ENCODE measurements at regions not wholly inside any gene's neighbourhood (a gene's known extent, or its start where the extent isn't known, plus 50 kb on each side); places are given as distances from the start of the nearest gene placed in this dataset.
"Not testable (repeated sequence)": the region's sequence is repeated elsewhere in the genome, so short reads cannot be mapped to it uniquely, and the experiment has no call there.

DNA sequence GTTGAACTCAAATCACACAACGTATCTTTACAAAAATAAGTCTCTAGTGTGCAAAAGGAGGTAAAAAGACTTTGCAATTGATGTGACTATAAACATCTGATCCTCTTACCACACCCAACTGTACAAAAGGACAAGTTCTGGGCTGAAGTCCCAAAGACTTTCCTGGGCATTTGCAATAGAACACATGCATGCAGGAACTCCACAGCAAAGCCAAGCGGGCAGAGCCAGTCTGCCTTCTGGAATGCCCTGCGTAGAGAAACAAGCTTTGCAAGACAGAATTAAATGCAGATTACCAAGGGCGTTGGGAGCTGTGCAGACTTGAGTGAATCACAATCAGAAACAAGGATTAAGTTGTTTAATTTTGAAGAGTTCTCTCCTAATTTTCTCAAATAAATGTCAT lies 208.4 kb upstream of the ZNF521 start:
- Mint-ChIP-seq H3K36me3 (ENCODE audit: low read depth) (no peaks in the 10 kb centered on the region), H3K4me3 (no peak overlapping the region), H3K9me3 (no peaks in the 10 kb centered on the region), H3K4me1 (ENCODE audit: low read depth) (peaks cover 11% of the 10 kb centered on the region), H3K27ac (no peak overlapping the region), H3K27me3 (no peaks in the 10 kb centered on the region)
- intact Hi-C loops (cut with micrococcal nuclease) = no loop called here

DNA sequence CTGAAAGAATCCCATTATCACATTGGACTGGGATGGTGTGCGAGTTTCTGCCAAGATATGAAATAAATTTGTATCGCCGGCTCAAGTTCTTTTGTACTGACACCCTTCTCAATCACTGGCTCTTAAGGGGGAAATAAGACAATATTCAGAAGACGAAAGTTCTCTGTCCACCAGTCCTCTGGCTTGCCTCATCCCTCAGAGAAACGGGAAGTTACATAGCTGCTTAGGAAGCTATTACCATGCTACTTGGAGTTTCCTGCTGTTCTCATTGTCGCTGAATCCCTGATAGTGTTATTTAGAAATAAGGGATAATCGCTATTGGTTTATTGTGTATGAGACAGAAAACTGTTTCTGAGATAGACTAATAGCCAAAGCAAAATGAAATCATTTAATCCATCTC lies 205.0 kb upstream of the ZNF521 start:
- Mint-ChIP-seq H3K27me3 (no peaks in the 10 kb centered on the region), H3K4me3 (no peak overlapping the region), H3K27ac (no peak overlapping the region), H3K9me3 (no peaks in the 10 kb centered on the region), H3K4me1 (ENCODE audit: low read depth) (peaks cover 15% of the 10 kb centered on the region), H3K36me3 (ENCODE audit: low read depth) (no peaks in the 10 kb centered on the region)
- intact Hi-C loops (cut with micrococcal nuclease) = no loop called here

DNA sequence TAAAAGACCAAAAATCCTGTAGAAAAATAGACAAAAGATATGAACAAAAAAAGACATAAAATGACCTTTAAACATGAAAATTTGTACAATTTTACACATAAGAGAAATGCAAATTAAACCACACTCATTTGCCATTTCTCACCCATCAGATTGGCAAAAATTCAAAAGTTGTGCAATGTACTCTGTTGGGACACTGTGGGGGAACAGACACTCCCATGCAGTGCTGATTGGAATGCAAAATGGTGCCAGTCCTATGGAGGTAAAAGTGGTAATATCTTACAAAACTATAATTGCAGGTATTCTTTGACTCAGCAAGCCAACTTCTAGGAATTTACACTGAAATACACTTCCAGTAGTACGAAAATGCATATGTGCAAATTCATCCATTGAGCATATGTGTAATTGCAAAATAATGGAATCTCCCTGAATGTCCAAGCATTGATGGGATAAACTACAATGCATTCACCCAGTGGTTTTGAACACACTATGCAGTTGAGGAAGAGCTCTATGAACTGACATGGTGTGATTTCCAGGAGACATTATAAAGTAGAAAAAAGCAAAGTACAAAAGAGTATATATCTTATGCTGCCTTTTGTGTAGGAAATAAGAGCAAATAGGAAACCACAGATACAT lies 201.8 kb upstream of the ZNF521 start:
- H3K27me3 Mint-ChIP-seq = no peaks in the 10 kb centered on the region
- H3K9me3 Mint-ChIP-seq = peaks cover 1% of the 10 kb centered on the region
- peaks cover 15% of the 10 kb centered on the region for H3K4me1 Mint-ChIP-seq (ENCODE audit: low read depth)
- no peak overlapping the region for H3K27ac Mint-ChIP-seq
- H3K36me3 Mint-ChIP-seq (ENCODE audit: low read depth) = no peaks in the 10 kb centered on the region
- intact Hi-C loops (cut with micrococcal nuclease) = no loop called here
- no peak overlapping the region for H3K4me3 Mint-ChIP-seq

DNA sequence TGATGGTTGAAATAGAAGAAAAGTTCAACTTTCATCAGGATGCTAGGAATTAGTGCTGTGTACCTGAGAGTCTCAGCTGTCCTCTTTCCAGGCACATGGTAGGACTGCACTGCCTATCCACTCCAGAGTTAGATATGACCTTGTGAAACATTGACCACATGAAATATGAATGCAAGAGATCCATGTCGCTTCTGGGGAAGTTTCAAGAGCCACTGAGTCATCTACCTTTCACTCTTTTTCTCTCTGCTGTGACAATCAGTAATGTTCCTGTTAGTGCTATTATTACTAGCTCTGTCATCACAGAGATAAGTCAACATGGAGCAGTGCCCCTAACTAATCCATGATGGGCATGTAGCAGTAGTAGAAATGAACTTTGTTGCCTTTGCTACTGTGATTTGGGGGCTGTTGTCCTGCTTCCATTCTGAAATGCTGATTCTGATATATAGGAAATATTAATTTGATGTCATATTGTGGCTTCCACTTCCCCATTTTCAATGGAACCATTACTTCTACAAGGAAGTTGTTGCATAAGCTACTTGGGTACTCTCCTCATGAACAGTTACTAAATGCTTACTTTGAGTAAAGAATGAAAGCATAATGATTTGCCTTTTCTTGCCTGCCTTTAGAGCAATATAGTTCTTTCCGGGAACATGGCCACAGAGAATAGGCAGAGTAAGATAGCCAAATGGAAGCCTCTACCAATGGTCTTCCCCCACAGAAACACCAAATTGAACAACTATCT lies 192.8 kb upstream of the ZNF521 start:
- intact Hi-C loops (cut with micrococcal nuclease) = no loop called here
- H3K4me1 Mint-ChIP-seq (ENCODE audit: low read depth) = no peaks in the 10 kb centered on the region
- H3K27me3 Mint-ChIP-seq = no peaks in the 10 kb centered on the region
- H3K4me3 Mint-ChIP-seq = no peak overlapping the region
- no peaks in the 10 kb centered on the region for H3K36me3 Mint-ChIP-seq (ENCODE audit: low read depth)
- no peak overlapping the region for H3K27ac Mint-ChIP-seq
- peaks cover 19% of the 10 kb centered on the region for H3K9me3 Mint-ChIP-seq

DNA sequence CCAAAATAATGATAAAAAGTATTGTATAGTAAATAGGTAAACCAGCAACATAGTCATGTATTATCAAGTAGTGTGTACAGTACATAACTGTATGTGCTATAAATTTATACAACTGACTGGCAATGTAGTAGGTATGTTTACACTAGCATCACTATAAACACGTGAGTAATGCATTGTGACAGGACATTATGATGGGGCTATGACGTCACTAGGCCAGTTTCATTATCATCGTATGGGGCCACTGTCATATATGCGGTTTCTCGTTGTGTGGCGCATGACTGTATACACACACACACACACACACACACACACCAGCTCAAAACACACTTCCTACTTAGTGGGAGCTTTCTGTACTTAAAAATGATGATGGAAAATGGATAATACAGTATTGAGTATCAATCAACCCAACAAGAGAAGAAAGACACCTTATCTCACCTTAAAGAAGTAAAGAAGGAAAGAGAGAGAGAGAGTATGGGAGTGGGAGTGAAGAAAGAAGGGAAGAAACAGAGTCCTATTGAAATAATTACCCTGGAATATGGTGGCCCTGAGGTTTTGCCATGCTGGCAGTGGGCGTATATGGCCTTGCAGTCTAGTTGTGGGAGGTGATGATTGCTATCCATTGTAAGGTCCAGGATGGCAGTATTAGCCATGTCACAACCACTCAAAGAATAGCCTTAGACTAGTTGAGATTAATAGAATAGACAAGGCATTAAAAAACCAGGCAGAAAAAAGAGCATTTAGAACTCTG lies 186.4 kb upstream of the ZNF521 start:
- H3K36me3 Mint-ChIP-seq (ENCODE audit: low read depth) = no peaks in the 10 kb centered on the region
- no peaks in the 10 kb centered on the region for H3K27me3 Mint-ChIP-seq
- no peaks in the 10 kb centered on the region for H3K4me1 Mint-ChIP-seq (ENCODE audit: low read depth)
- H3K9me3 Mint-ChIP-seq = no peaks in the 10 kb centered on the region
- H3K27ac Mint-ChIP-seq = no peak overlapping the region
- no peak overlapping the region for H3K4me3 Mint-ChIP-seq
- intact Hi-C loops (cut with micrococcal nuclease) = no loop called here

DNA sequence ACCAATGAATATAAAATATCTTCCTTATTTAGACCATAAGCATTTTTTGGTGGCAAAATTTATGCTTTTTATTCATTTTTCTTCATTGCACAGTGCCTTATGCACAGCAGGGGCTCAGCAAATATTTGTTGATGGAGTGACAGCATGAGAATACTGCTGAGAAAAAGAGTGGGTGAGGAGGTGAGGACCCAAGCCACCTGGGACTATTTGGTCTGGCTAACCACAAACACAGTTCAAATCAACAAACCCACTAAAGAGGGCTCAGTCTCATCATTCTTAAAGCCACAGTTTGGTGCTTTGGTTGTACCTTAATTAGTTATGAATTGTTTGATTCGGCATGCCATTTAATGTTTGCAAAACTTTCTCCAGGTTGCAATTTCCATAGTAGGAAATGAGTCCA lies 183.5 kb upstream of the ZNF521 start:
- Mint-ChIP-seq H3K27ac (no peak overlapping the region), H3K27me3 (no peaks in the 10 kb centered on the region), H3K4me1 (ENCODE audit: low read depth) (no peaks in the 10 kb centered on the region), H3K9me3 (no peaks in the 10 kb centered on the region), H3K36me3 (ENCODE audit: low read depth) (no peaks in the 10 kb centered on the region), H3K4me3 (no peak overlapping the region)
- intact Hi-C loops (cut with micrococcal nuclease) = no loop called here

DNA sequence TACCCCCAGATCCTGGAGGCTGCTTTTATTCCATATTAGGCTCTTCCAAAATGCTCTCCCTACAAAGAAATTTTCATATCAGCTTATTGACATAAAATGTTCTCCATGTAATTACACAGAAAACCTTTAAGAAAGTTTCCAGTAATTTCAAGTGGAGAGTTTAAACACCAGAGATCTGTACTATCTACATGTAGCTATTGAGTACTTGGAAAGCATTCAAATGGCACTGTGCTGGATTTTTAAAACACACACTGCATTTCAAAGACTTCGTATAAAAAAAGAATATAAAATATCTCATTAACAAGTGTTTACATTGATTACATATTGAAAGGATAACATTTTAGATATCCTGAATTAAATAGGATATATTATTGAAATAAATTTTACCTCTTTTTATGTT lies 182.4 kb upstream of the ZNF521 start:
- H3K4me3 Mint-ChIP-seq = no peak overlapping the region
- no peaks in the 10 kb centered on the region for H3K36me3 Mint-ChIP-seq (ENCODE audit: low read depth)
- no peak overlapping the region for H3K27ac Mint-ChIP-seq
- no peaks in the 10 kb centered on the region for H3K4me1 Mint-ChIP-seq (ENCODE audit: low read depth)
- H3K27me3 Mint-ChIP-seq = no peaks in the 10 kb centered on the region
- no peaks in the 10 kb centered on the region for H3K9me3 Mint-ChIP-seq
- intact Hi-C loops (cut with micrococcal nuclease) = no loop called here

DNA sequence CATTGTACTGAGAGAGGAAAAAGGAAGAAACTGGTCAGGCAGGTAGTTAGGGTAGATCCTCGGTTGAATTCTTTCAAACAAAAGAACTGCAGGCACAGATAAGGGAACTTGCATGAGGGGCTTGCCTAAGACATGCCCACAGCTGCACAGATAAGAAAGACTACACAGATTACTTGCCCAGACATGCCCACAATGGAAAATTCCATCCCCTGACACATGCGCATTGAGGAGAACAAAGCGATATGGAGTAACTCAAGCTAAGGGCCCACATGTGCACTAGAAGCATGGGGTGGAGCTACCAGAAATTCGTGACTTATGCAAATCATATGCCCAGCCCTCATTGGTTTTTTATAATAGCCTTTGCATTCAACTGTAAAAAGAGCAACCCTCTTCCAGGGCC lies 181.3 kb upstream of the ZNF521 start:
- intact Hi-C loops (cut with micrococcal nuclease) = no loop called here

DNA sequence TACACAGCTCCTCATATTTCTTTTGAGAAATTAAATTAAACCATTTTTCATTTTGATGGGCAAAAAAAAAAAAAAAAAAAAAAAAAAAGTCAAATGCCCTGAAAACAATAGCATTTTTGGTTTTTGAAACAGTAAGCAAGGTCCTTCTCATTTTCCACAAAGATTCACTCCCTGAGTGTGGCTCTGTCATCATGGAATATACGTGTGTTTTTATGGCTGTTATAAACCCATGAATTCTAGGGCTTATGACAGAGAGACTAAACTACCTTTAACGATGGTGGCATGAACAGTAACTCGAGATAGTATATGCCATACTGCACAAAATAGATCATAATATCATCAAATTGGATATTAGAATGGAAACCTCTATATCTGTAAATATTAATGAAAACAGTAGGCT lies 179.2 kb upstream of the ZNF521 start:
- Mint-ChIP-seq H3K27ac (no peak overlapping the region), H3K27me3 (no peaks in the 10 kb centered on the region), H3K9me3 (no peaks in the 10 kb centered on the region), H3K36me3 (ENCODE audit: low read depth) (no peaks in the 10 kb centered on the region), H3K4me1 (ENCODE audit: low read depth) (no peaks in the 10 kb centered on the region), H3K4me3 (no peak overlapping the region)
- intact Hi-C loops (cut with micrococcal nuclease) = no loop called here

More for the DNA sequence above, 181.3 kb upstream of the ZNF521 start:
- no peaks in the 10 kb centered on the region for H3K4me1 Mint-ChIP-seq (ENCODE audit: low read depth)
- no peaks in the 10 kb centered on the region for H3K36me3 Mint-ChIP-seq (ENCODE audit: low read depth)
- H3K4me3 Mint-ChIP-seq = no peak overlapping the region
- no peaks in the 10 kb centered on the region for H3K9me3 Mint-ChIP-seq
- H3K27ac Mint-ChIP-seq = no peak overlapping the region
- no peaks in the 10 kb centered on the region for H3K27me3 Mint-ChIP-seq

DNA sequence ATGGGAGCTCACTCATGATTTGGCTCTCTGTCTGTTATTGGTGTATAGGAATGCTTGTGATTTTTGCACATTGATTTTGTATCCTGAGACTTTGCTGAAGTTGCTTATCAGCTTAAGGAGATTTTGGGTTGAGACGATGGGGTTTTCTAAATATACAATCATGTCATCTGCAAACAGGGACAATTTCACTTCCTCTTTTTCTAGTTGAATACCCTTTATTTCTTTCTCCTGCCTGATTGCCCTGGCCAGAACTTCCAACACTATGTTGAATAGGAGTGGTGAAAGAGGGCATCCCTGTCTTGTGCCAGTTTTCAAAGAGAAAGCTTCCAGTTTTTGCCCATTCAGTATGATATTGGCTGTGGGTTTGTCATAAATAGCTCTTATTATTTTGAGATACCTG lies 173.8 kb upstream of the ZNF521 start:
- H3K9me3 Mint-ChIP-seq; H3K36me3 Mint-ChIP-seq (ENCODE audit: low read depth); H3K27me3 Mint-ChIP-seq; H3K4me3 Mint-ChIP-seq; H3K27ac Mint-ChIP-seq; intact Hi-C loops (cut with micrococcal nuclease); H3K4me1 Mint-ChIP-seq (ENCODE audit: low read depth): not testable (repeated sequence)

DNA sequence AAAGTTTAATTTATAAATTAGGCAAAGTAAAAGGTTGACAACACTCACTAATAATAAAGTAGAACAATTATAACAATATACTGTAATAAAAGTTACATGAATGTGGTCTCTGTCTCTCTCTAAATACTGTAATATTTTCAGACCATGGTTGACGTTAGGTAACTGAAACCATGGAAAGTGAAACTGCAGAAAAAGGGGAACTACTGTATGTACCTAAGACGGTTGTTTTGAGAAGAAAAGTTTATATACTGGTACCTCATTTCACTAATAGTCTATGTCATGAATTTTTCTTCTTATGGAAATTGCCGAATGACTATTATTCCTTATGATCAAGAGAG lies 166.7 kb upstream of the ZNF521 start:
- Mint-ChIP-seq H3K27me3 (no peaks in the 10 kb centered on the region), H3K4me3 (no peak overlapping the region), H3K27ac (no peak overlapping the region), H3K4me1 (ENCODE audit: low read depth) (no peaks in the 10 kb centered on the region), H3K36me3 (ENCODE audit: low read depth) (no peaks in the 10 kb centered on the region), H3K9me3 (no peaks in the 10 kb centered on the region)
- intact Hi-C loops (cut with micrococcal nuclease) = no loop called here

DNA sequence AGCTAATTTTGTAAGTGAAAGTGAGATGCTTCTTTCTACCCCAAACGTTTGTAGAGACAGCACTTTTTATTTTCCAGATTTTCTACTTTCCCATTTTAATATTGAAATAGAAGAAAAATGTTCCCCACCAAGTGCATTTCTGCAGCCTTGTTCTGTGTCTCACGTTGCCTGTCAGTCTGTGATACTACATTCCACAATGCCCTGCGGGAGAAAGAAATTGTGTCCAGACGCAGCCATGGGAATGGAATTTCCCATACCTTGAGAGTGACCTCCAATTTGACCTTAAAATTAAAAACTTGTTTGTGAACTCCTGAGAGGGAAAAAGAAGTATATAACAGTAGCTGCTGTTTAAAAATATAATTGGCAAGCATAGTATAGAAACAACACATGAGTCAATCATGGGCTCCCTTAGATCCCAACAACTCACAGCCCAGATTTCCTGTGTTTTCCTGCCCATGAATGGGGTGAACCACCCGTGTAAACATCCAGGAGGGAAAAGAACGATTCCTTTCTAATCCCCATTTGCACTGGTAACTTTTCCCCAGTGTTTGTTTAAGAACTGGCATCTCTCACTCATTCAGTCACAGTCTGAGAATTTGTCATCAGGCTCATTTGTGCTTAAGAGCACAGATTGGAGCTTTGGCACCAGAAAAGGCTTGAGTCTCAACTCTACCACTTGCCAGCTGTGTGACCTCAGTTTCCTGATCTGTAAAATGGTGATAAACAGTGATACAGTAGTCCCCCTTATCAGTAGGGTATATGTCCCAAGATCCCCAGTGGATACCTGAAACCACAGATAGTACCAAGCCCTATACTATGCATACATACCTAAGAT lies 166.1 kb upstream of the ZNF521 start:
- intact Hi-C loops (cut with micrococcal nuclease) = no loop called here
- no peaks in the 10 kb centered on the region for H3K4me1 Mint-ChIP-seq (ENCODE audit: low read depth)
- no peaks in the 10 kb centered on the region for H3K27me3 Mint-ChIP-seq
- H3K36me3 Mint-ChIP-seq (ENCODE audit: low read depth) = no peaks in the 10 kb centered on the region
- no peak overlapping the region for H3K27ac Mint-ChIP-seq
- no peak overlapping the region for H3K4me3 Mint-ChIP-seq
- no peaks in the 10 kb centered on the region for H3K9me3 Mint-ChIP-seq

DNA sequence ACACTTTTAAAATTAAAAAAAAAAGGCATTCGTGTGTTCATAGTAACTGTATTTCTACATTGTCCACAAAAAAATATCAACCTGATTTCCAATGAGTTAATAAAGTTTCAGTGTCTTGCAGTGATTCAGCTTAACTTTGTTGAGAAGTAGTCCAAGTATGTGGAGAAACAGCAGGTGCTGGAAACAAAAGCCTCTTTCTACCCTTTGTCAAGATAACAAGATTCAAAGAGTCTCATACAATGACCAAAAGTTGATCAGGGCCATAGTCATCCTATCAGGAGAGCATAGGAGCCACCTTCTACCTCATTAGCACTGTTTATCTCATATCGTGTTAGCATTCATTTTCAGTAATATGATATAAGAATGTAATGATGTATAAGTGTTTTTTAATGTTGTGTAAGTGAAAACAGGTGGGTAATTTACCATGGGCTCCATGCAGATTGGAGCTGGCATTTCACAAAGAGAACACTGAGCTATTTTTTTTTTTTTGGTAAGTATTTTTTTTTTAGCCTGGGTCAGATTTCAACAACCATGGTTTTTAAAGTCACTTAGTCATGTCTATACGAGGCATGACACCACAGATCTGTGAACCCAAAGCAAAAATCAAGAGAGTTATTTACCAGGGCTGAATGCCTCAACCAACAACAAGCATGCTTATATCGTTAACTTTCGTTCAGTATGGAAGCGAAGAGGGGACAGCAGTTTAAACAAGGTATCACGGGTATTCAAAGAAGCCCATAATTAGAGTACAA lies 165.0 kb upstream of the ZNF521 start:
- Mint-ChIP-seq H3K27me3 (no peaks in the 10 kb centered on the region), H3K4me1 (ENCODE audit: low read depth) (no peaks in the 10 kb centered on the region), H3K36me3 (ENCODE audit: low read depth) (no peaks in the 10 kb centered on the region), H3K27ac (no peak overlapping the region), H3K9me3 (no peaks in the 10 kb centered on the region), H3K4me3 (no peak overlapping the region)
- intact Hi-C loops (cut with micrococcal nuclease) = no loop called here

Measured in dendritic cell treated with granulocyte-macrophage colony-stimulating factor and Interleukin-4, amounts not matched to agents 40 ng/mL and 50 ng/mL, for 4 days (primary cell).